DND-41 (cell line): ENCODE measurements at regions not wholly inside any gene's neighbourhood (a gene's known extent, or its start where the extent isn't known, plus 50 kb on each side); places are given as distances from the start of the nearest gene placed in this dataset.
"Not testable (repeated sequence)": the region's sequence is repeated elsewhere in the genome, so short reads cannot be mapped to it uniquely, and the experiment has no call there.

Experiments
- EZH2 ChIP-seq: IDR thresholded peaks from 3 replicates; pipeline ENCODE4 v1.6.1; 2012; ENCODE audit warnings: borderline replicate concordance, low read depth, mild to moderate bottlenecking, moderate library complexity, low read length, inconsistent platforms; ENCODE audit not compliant: severe bottlenecking
- TF ChIP-seq, protein P1 (sequence below): IDR thresholded peaks from 2 replicates; pipeline ENCODE4 v1.5.1; 2012; ENCODE audit warnings: borderline replicate concordance, low read length, moderate library complexity, mild to moderate bottlenecking; ENCODE audit not compliant: poor library complexity, severe bottlenecking; ENCODE audit errors: extremely low read depth

GRCh38 chr16:33062763-33063162 lies 131.3 kb upstream of the TP53TG3C start:
- not testable (repeated sequence) for TF ChIP-seq EZH2
- TF ChIP-seq, protein P1, sequence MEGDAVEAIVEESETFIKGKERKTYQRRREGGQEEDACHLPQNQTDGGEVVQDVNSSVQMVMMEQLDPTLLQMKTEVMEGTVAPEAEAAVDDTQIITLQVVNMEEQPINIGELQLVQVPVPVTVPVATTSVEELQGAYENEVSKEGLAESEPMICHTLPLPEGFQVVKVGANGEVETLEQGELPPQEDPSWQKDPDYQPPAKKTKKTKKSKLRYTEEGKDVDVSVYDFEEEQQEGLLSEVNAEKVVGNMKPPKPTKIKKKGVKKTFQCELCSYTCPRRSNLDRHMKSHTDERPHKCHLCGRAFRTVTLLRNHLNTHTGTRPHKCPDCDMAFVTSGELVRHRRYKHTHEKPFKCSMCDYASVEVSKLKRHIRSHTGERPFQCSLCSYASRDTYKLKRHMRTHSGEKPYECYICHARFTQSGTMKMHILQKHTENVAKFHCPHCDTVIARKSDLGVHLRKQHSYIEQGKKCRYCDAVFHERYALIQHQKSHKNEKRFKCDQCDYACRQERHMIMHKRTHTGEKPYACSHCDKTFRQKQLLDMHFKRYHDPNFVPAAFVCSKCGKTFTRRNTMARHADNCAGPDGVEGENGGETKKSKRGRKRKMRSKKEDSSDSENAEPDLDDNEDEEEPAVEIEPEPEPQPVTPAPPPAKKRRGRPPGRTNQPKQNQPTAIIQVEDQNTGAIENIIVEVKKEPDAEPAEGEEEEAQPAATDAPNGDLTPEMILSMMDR, result not testable (repeated sequence)
